Ureter (tissue), 1 donor: ENCODE measurements at regions not wholly inside any gene's neighbourhood (a gene's known extent, or its start where the extent isn't known, plus 50 kb on each side); places are given as distances from the start of the nearest gene placed in this dataset.
A peak's percentile ranks its signal among the peaks of the same experiment; 100 is the strongest.
"Not testable (repeated sequence)": the region's sequence is repeated elsewhere in the genome, so short reads cannot be mapped to it uniquely, and the experiment has no call there.

Source experiments
- DNase-seq: peaks from one replicate; pipeline ENCODE4 v3.0.0-alpha.2; 2020; ENCODE audit warnings: low spot score
- donor health status: DM: yes; HTN: yes; CAD: no.

DNA sequence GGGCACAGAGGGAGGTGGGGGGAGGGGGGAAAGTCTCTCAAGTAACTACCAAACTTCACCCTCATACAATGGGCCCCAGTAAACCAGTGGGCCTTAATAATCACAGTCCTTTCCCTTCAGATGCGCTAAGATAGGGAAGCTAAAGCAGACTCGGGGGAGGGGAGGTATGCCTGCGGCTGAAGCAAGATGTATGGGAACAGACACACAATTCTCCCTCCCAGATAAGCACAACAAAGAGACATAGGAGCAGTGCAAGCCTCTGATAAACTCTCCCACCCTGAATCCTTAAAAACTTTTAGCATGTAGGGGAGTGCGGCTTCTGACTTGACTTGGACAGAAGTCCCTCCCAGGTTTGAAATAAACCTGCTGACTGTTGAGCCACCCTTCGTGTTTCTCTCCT lies 54.7 kb downstream of the PROP1 start:
- not testable (repeated sequence) for DNase-seq

- DNase-seq: not testable (repeated sequence)
Measured at GRCh38 chr5:177939246-177940171, 56.5 kb downstream of the PROP1 start.

DNA sequence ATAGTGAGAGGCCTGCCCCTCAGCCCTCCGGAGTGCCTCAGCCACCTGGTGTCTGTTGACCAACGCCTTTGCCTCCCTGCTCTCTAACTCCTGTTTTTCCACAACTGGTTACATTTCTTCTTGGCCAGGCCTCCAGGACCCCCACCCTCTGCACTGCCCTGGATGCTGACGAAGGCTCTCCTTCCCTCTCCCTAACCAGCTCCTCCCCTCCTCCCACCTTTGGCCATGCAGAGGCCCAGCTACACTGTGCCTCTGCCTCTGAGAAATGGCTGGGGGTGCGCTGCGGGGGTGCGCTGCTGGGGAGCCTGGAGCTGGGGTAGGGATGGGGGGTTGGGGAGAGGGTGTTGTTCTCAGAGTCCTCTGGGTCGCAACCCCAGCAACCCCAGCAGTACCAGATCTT lies 57.3 kb downstream of the PROP1 start:
- DNase-seq: not testable (repeated sequence)

GRCh38 chr5:177934233-177934632 lies 61.8 kb downstream of the PROP1 start:
- DNase-seq: not testable (repeated sequence)

- DNase-seq: not testable (repeated sequence)
Measured at GRCh38 chr5:177930269-177931022, 65.6 kb downstream of the PROP1 start.

DNA sequence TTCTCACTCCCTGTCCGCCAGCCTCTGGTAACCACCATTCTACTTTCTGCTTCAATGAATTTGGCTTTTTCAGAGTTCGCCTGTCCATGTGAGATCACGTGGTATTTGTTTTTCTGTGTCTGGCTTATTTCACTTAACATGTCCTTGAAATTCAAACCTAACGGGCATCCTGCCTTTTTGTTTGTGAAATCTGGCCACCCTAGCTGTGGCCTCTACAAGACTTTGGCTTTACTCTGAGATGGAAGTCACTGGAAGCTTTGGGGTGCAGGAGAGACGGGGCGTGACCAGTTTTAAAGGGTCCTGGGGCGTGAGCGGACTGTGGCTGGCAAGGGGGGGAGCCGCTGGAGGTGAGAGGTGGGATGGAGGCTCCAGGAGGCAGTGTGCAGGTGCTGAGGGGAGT lies 66.4 kb downstream of the PROP1 start:
- not testable (repeated sequence) for DNase-seq

- DNase-seq: not testable (repeated sequence)
Measured at GRCh38 chr5:177927500-177927899, 68.5 kb downstream of the PROP1 start.

DNA sequence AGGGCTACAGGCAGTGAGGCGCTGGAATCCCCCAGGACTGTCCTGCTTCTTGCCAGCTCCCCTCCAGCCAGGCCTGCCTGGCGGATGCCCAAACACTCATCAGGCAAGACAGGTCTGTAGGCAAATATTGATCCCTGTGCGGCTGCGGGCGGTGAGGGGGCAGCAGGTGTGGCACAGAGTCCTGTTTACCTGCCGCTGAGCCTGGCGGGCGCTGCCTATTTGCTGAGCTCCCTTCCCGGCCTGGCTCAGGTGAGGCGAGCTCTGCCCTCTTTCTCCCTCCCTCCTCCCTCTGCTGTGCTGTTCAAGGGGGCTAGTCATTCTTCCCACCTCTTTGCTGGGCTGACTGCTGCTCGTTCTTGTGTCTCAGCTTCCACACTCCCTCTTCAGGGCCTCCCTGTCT lies 71.5 kb downstream of the PROP1 start:
- DNase-seq: not testable (repeated sequence)

DNA sequence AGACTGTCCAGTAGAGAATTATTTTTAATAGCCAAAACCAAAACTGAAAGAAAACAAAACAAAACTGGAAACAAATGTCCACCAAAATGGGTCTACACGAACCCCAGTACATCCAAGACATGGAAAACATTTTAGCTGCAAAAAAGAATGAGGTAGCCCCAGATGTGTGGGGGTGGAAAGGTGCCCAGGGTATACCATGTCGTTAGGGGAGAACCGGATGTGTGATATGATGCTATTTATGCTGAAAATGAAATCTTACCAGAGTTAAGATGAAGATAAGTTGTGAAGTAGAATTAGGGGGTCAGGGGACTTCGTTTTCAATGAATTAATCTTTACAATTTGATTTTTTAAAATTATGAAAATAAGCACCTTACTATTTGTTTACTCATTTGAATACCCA lies 72.2 kb downstream of the PROP1 start:
- not testable (repeated sequence) for DNase-seq

GRCh38 chr5:177923189-177923588 lies 72.9 kb downstream of the PROP1 start:
- not testable (repeated sequence) for DNase-seq

GRCh38 chr5:177909261-177909660 lies 86.8 kb downstream of the PROP1 start:
- not testable (repeated sequence) for DNase-seq

DNA sequence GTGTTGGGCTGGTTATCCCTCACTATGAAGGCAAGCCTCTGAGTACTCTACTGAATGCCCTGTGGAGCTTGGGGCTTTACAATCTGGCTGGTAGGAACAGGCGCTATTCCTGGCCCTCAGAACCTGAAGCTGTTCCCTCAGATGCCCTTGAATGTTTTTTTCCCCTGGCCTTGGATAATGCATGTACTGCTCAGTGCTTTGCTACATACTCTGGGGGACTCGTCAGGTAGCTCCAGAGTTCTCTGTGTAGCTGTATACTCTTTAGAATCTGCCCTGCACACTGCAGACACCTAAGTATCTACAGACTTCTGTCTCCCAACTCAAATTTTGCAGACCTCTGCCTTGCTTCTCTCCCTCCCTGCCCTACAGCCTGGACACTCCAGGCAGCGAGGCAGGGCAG lies 93.2 kb downstream of the PROP1 start:
- DNase-seq: not testable (repeated sequence)

- not testable (repeated sequence) for DNase-seq
Measured at GRCh38 chr5:177900066-177900465, 96.0 kb downstream of the PROP1 start.

- not testable (repeated sequence) for DNase-seq
Measured at GRCh38 chr5:177894681-177895453, 101.2 kb downstream of the PROP1 start.

- not testable (repeated sequence) for DNase-seq
Measured at GRCh38 chr5:177892357-177892665, 103.7 kb downstream of the PROP1 start.

DNA sequence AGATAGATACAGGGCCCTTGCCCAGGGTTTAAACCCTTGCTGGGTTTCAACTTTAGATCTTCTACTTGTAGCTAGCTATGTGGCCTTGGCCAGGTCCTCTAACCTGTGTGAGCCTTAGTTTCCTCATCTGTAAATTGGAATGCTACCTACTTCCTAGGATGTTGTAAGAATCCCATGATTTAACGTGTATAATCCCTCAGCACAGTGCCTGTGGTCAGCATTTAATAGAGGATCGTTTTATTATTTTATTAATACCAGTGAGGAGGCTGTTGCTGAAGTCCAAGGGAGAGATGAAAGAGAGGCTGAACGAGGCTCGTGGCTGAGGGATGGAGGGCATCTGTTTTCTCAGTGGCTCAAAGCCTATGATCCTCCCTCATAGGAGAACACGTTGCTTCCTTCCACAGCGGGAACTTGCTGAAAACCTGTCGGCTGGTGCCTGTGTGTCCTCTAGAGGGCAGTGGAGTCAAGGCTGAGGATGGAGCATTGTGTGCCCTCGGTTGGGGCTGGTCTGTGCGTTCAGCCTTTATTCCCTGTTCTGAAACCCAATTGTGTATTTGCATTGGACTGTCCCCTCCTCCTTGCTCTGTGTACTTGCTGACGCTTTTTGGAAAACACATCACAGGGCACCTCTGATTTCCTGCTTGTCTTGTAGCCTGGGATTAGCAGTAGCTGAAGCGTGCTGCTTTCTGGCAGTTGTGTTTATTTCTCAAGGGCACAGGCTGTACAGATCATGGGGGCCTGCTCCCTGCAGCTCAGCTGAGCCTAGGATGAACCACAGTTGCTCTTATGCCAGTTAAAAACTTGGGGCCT lies 104.3 kb downstream of the PROP1 start:
- DNase-seq: not testable (repeated sequence)

DNA sequence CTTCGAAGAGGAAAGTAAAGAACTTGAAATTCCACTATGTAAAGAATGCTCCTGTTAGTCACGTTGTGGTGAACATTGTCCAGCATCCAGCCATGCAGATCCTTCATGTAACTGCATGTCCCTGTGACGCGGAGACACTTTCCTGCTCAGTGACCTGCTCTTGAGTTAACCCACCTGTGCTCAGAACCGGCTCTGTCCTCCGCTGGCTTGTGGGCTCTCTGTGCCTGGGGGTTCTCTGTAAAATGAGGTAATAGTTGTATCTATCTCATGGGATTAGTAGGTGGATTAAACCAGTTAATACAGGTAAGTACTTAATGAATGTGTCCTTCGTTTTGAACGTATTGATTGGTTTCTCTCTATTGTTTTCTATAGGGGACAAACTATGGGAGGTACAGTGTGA lies 100.6 kb upstream of the FAM153A start:
- peak; percentile 55 for DNase-seq

GRCh38 chr5:177875900-177876238 lies 93.2 kb upstream of the FAM153A start:
- DNase-seq: not testable (repeated sequence)

- not testable (repeated sequence) for DNase-seq
Measured at GRCh38 chr5:177875013-177875899, 92.6 kb upstream of the FAM153A start.

- DNase-seq: not testable (repeated sequence)
Measured at GRCh38 chr5:177863822-177864446, 81.2 kb upstream of the FAM153A start.
